H1 (cell line): ENCODE measurements at regions not wholly inside any gene's neighbourhood (a gene's known extent, or its start where the extent isn't known, plus 50 kb on each side); places are given as distances from the start of the nearest gene placed in this dataset.

ENCODE experiments used
- CTCF ChIA-PET: fragments of 300-600 bp; sonication (Branson Sonifier 250); formaldehyde crosslinking; loops from one replicate; lab custom pipeline; 2021; ENCODE audit not compliant: partially characterized antibody; lab: Charles Lee
- POLR2A ChIA-PET: fragments of 300-600 bp; sonication (Branson Sonifier 250); formaldehyde crosslinking; loops from one replicate; lab custom pipeline; 2021; ENCODE audit warnings: inconsistent platforms; ENCODE audit not compliant: partially characterized antibody; lab: Charles Lee
- DNase-seq, 2 experiments: peaks; one replicate each; pipeline versions ENCODE4 v3.0.0 to v3.0.0-alpha.2; 2010 to 2022; ENCODE audit warnings: low spot score in 2 of 2, low read depth in 1 of 2, mixed read lengths in 1 of 2
- FAIRE-seq: peaks from 2 replicates; lab custom pipeline; 2011; peaks lifted over from hg19 to GRCh38; lab: Jason Lieb, UNC
- H2AFZ ChIP-seq: 2 replicates; pipeline ENCODE4 v1.8.1; 2012; ENCODE audit warnings: low read length, inconsistent platforms
- H2AK5ac ChIP-seq: 2 replicates; pipeline ENCODE4 v1.6.1; 2013; ENCODE audit warnings: low read depth, low read length
- H2BK120ac ChIP-seq: replicated peaks from 2 replicates; pipeline ENCODE3; 2013; ENCODE audit warnings: low read depth, low read length, inconsistent platforms
- H2BK12ac ChIP-seq: 2 replicates; pipeline ENCODE4 v1.6.1; 2013; ENCODE audit warnings: low read depth, low read length
- H2BK15ac ChIP-seq: 2 replicates; pipeline ENCODE4 v1.6.1; 2013; ENCODE audit warnings: low read length
- H2BK20ac ChIP-seq: 2 replicates; pipeline ENCODE4 v1.6.1; 2013; ENCODE audit warnings: low read length
- H2BK5ac ChIP-seq: 2 replicates; pipeline ENCODE4 v1.6.1; 2013; ENCODE audit warnings: low read depth, low read length
- H3K14ac ChIP-seq: 2 replicates; pipeline ENCODE4 v1.6.1; 2013; ENCODE audit warnings: inconsistent platforms; ENCODE audit not compliant: insufficient read length
- H3K18ac ChIP-seq: 2 replicates; pipeline ENCODE4 v1.6.1; 2013; ENCODE audit warnings: low read length; ENCODE audit errors: extremely low read depth
- H3K23ac ChIP-seq: 2 replicates; pipeline ENCODE4 v1.6.1; 2013; ENCODE audit warnings: inconsistent platforms; ENCODE audit not compliant: insufficient read length
- H3K23me2 ChIP-seq: 2 replicates; pipeline ENCODE4 v1.6.1; 2013; ENCODE audit warnings: low read depth, low read length
- H3K27ac ChIP-seq: 2 replicates; pipeline ENCODE4 v1.6.1; 2011; ENCODE audit warnings: low read depth, low read length, inconsistent platforms
- H3K27me3 ChIP-seq, 4 experiments: replicated peaks in 1 of 4; 1 replicate in 1 of 4; 2 replicates in 3 of 4; pipeline versions ENCODE4 v1.6.1 to v1.8.1; 2011 to 2013; ENCODE audit warnings: low read length in 3 of 4, mild to moderate bottlenecking in 3 of 4, inconsistent platforms in 2 of 4, mixed read lengths in 2 of 4, moderate library complexity in 1 of 4; ENCODE audit not compliant: control insufficient read depth in 3 of 4, insufficient read depth in 3 of 4; ENCODE audit errors: extremely low read depth in 1 of 4
- H3K36me3 ChIP-seq, 4 experiments: 2 replicates each; pipeline versions ENCODE4 v1.6.1 to v1.8.1; 2011 to 2013; ENCODE audit warnings: mild to moderate bottlenecking in 4 of 4, low read length in 3 of 4, moderate library complexity in 2 of 4, control low read depth in 1 of 4, inconsistent platforms in 1 of 4; ENCODE audit not compliant: insufficient read depth in 4 of 4, control insufficient read depth in 2 of 4
- H3K4ac ChIP-seq: replicated peaks from 2 replicates; pipeline ENCODE3; 2013; ENCODE audit warnings: low read length, low read depth, mixed read lengths, inconsistent platforms; ENCODE audit not compliant: insufficient read length
- H3K4me1 ChIP-seq, 4 experiments: replicated peaks in 1 of 4; 1 replicate in 1 of 4; 2 replicates in 3 of 4; pipeline versions ENCODE4 v1.6.1 to v1.8.1; 2011 to 2013; ENCODE audit warnings: low read length in 3 of 4, inconsistent platforms in 2 of 4, mixed read lengths in 1 of 4; ENCODE audit not compliant: insufficient read depth in 4 of 4, control insufficient read depth in 3 of 4
- H3K4me2 ChIP-seq, 2 experiments: 2 replicates each; pipeline versions ENCODE4 v1.6.1 to v1.8.1; 2011 to 2013; ENCODE audit warnings: low read depth in 2 of 2, low read length in 2 of 2, control low read depth in 1 of 2, inconsistent platforms in 1 of 2, mild to moderate bottlenecking in 1 of 2; ENCODE audit not compliant: insufficient read depth in 1 of 2
- H3K4me3 ChIP-seq, 4 experiments: fragments of 200-600, 300-600 bp in 1 of 4; sonication (generic), shearing (Covaris generic), sonication (Bioruptor Twin) in 1 of 4; 2 replicates each; pipeline versions ENCODE4 v1.5.1 to v1.8.1; 2011 to 2016; ENCODE audit warnings: low read length in 4 of 4, low read depth in 3 of 4, control low read depth in 2 of 4, inconsistent platforms in 2 of 4, mild to moderate bottlenecking in 2 of 4, mixed read lengths in 1 of 4, moderate library complexity in 1 of 4; ENCODE audit not compliant: insufficient read depth in 2 of 4; ENCODE audit errors: extremely low read depth in 1 of 4
- H3K56ac ChIP-seq: replicated peaks from 2 replicates; pipeline ENCODE3; 2013; ENCODE audit warnings: low read depth, mild to moderate bottlenecking, mixed read lengths, low read length, inconsistent platforms; ENCODE audit not compliant: insufficient read length
- H3K79me1 ChIP-seq: 2 replicates; pipeline ENCODE4 v1.6.1; 2013; ENCODE audit warnings: low read depth, low read length, control low read depth
- H3K79me2 ChIP-seq, 2 experiments: 2 replicates each; pipeline versions ENCODE4 v1.6.1 to v1.8.1; 2012 to 2013; ENCODE audit warnings: low read length in 2 of 2, mild to moderate bottlenecking in 2 of 2, inconsistent platforms in 1 of 2; ENCODE audit not compliant: insufficient read depth in 2 of 2, control insufficient read depth in 1 of 2
- H3K9ac ChIP-seq, 4 experiments: replicated peaks in 1 of 4; 1 replicate in 1 of 4; 2 replicates in 3 of 4; pipeline versions ENCODE4 v1.6.1 to v1.8.1; 2011 to 2013; ENCODE audit warnings: low read depth in 3 of 4, low read length in 3 of 4, control low read depth in 2 of 4, mild to moderate bottlenecking in 2 of 4, moderate library complexity in 2 of 4, inconsistent platforms in 1 of 4; ENCODE audit errors: extremely low read depth in 1 of 4
- H3K9me3 ChIP-seq, 2 experiments: 2 replicates each; pipeline versions ENCODE4 v1.6.1 to v1.8.1; 2012 to 2013; ENCODE audit warnings: mild to moderate bottlenecking in 2 of 2, moderate library complexity in 2 of 2, control low read depth in 1 of 2, inconsistent platforms in 1 of 2, low read depth in 1 of 2, low read length in 1 of 2, mixed read lengths in 1 of 2; ENCODE audit not compliant: insufficient read depth in 2 of 2
- H4K20me1 ChIP-seq, 2 experiments: replicated peaks in 1 of 2; 2 replicates each; pipeline versions ENCODE3 to v1.8.1; 2011 to 2013; ENCODE audit warnings: inconsistent platforms in 2 of 2, low read length in 2 of 2, mild to moderate bottlenecking in 1 of 2; ENCODE audit not compliant: insufficient read depth in 2 of 2, control insufficient read depth in 1 of 2
- H4K5ac ChIP-seq: 2 replicates; pipeline ENCODE4 v1.6.1; 2013; ENCODE audit warnings: low read length, low read depth, mixed read lengths, inconsistent platforms; ENCODE audit not compliant: insufficient read length
- H4K8ac ChIP-seq: 2 replicates; pipeline ENCODE4 v1.8.0; 2013; ENCODE audit warnings: mild to moderate bottlenecking, moderate library complexity, low read length, inconsistent platforms; ENCODE audit not compliant: insufficient read depth; ENCODE audit errors: extremely low read depth
- H4K91ac ChIP-seq: replicated peaks from 2 replicates; pipeline ENCODE3; 2013; ENCODE audit warnings: low read length, mixed read lengths, inconsistent platforms; ENCODE audit not compliant: insufficient read length
- BACH1 ChIP-seq: IDR thresholded peaks from 2 replicates; pipeline ENCODE4 v1.6.1; 2012; ENCODE audit warnings: low read length, improper control_type of control experiment
- CHD1 ChIP-seq: IDR thresholded peaks from 2 replicates; pipeline ENCODE4 v1.6.1; 2012; ENCODE audit warnings: low read depth, low read length, improper control_type of control experiment
- EZH2 ChIP-seq: fragments of 200-600 bp; sonication (generic); IDR thresholded peaks from 2 replicates; pipeline ENCODE4 v1.7.1; 2012; ENCODE audit warnings: low read depth, mild to moderate bottlenecking, moderate library complexity, low read length, inconsistent platforms; ENCODE audit not compliant: severe bottlenecking
- FOSL1 ChIP-seq: IDR thresholded peaks from 2 replicates; pipeline ENCODE4 v1.6.1; 2011; ENCODE audit warnings: mild to moderate bottlenecking, low read depth, low read length, moderate library complexity; ENCODE audit not compliant: insufficient read depth
- HDAC2 ChIP-seq, 2 experiments: fragments of 300-600 bp in 1 of 2; sonication (generic) in 1 of 2; IDR thresholded peaks; 2 replicates each; pipeline ENCODE4 v1.6.1; 2011 to 2012; ENCODE audit warnings: low read depth in 2 of 2, low read length in 2 of 2, mild to moderate bottlenecking in 2 of 2, moderate library complexity in 2 of 2, borderline replicate concordance in 1 of 2, inconsistent platforms in 1 of 2
- JUND ChIP-seq: IDR thresholded peaks from 2 replicates; pipeline ENCODE4 v1.6.1; 2011; ENCODE audit warnings: mild to moderate bottlenecking, improper control_type of control experiment, low read length
- NRF1 ChIP-seq: IDR thresholded peaks from 2 replicates; pipeline ENCODE4 v1.6.1; 2011; ENCODE audit warnings: mild to moderate bottlenecking, low read depth, low read length, improper control_type of control experiment
- SAP30 ChIP-seq: fragments of 300-600 bp; sonication (generic); IDR thresholded peaks from 2 replicates; pipeline ENCODE4 v1.7.1; 2012; ENCODE audit warnings: low read length, moderate library complexity, mild to moderate bottlenecking, inconsistent platforms; ENCODE audit not compliant: insufficient read depth, insufficient replicate concordance
- SP1 ChIP-seq: IDR thresholded peaks from 2 replicates; pipeline ENCODE4 v1.6.1; 2011; ENCODE audit warnings: low read depth, low read length
- SRF ChIP-seq: IDR thresholded peaks from 2 replicates; pipeline ENCODE4 v1.6.1; 2011; ENCODE audit warnings: mild to moderate bottlenecking, low read depth, low read length, moderate library complexity
- TCF12 ChIP-seq: IDR thresholded peaks from 2 replicates; pipeline ENCODE4 v1.6.1; 2011; ENCODE audit warnings: low read depth, mild to moderate bottlenecking, low read length
- TEAD4 ChIP-seq: IDR thresholded peaks from 2 replicates; pipeline ENCODE4 v1.6.1; 2012; ENCODE audit warnings: low read depth, low read length, inconsistent platforms, mixed read lengths
- WGBS, 2 experiments: shearing (Covaris generic) in 1 of 2; methylation state at CpG; one replicate each; pipeline versions ENCODE4 v1.1.6 to v1.1.7; 2013 to 2015; ENCODE audit warnings: low lambda C conversion rate in 2 of 2, mixed read lengths in 2 of 2, inconsistent platforms in 1 of 2, low coverage in 1 of 2, missing lambda C conversion rate in 1 of 2; ENCODE audit not compliant: insufficient replicate concordance in 2 of 2, insufficient coverage in 1 of 2, insufficient read length in 1 of 2; ENCODE audit errors: extremely low coverage in 1 of 2, missing lambda C conversion rate in 1 of 2; 5-methylcytosine and 5-hydroxymethylcytosine counted together
- TF ChIP-seq, protein P1 (sequence below): IDR thresholded peaks from 2 replicates; pipeline ENCODE4 v1.6.1; 2011; ENCODE audit warnings: low read depth, mild to moderate bottlenecking, low read length; ENCODE audit not compliant: insufficient read depth

DNA sequence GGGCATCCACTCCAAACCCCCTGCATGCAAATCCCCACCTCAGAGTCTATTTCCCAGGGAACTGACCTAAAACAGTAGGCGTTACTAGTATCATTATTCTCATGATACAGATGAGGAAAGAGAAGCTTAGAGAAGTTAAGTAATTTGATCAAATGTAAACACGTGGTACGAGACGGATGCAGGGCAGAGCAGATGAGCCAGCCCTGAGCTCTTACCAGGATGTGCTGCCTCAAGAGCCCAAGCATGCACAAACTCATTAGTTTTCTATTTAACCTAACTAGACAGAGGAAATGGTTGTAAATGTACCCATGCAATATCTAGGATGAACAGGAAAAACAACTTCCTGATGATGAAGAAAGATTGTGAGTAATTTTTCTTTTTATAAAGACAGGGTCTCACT is 173.3 kb upstream of the RASSF8 start:
- ChIA-PET CTCF (interaction anchor here (0.6 kb wide), 1 partner anchor 300 kb away, joined by 3 read pairs; no protein-coding TSS in a partner anchor), POLR2A (no interaction called here)
- H2BK120ac ChIP-seq: no peak overlapping the region
- WGBS, 2 experiments: 98% methylated on average over 4 of the region's 4 CpGs; no CpG with 5 or more reads in 1 of the 2 experiments
- FAIRE-seq (no peak), DNase-seq (no peak)
- H3K18ac ChIP-seq: no peak overlapping the region
- no peak overlapping the region for H2BK12ac ChIP-seq
- H4K91ac ChIP-seq: no peak overlapping the region
- H3K4me1 ChIP-seq: no peaks in the 10 kb centered on the region
- no peaks in the 10 kb centered on the region for H3K27me3 ChIP-seq
- no peak overlapping the region for H4K5ac ChIP-seq
- H2AK5ac ChIP-seq: no peak overlapping the region
- no peak overlapping the region for H3K23ac ChIP-seq
- no peaks in the 10 kb centered on the region for H3K36me3 ChIP-seq
- no peaks in the 10 kb centered on the region for H3K79me2 ChIP-seq
- H2AFZ ChIP-seq: no peak overlapping the region
- H3K14ac ChIP-seq: no peak overlapping the region
- no peak overlapping the region for H3K27ac ChIP-seq
- no peak overlapping the region for H2BK15ac ChIP-seq
- H3K23me2 ChIP-seq: no peaks in the 10 kb centered on the region
- no peaks in the 10 kb centered on the region for H4K20me1 ChIP-seq
- no peak overlapping the region for H3K4me2 ChIP-seq
- H3K9ac ChIP-seq: no peak overlapping the region
- no peaks in the 10 kb centered on the region for H3K9me3 ChIP-seq
- no peak overlapping the region for H3K56ac ChIP-seq
- H4K8ac ChIP-seq: no peak overlapping the region
- TF ChIP-seq JUND (no peak), CHD1 (no peak), FOSL1 (no peak), SAP30 (no peak), SP1 (no peak), HDAC2 (IDR thresholded peaks at IDR 0.05; ENCODE audit: borderline replicate concordance in 1 of 2, low read depth in 2 of 2, low read length in 2 of 2) (no peak), BACH1 (no peak), TEAD4 (no peak), NRF1 (no peak), EZH2 (no peak), TCF12 (no peak), SRF (no peak)
- TF ChIP-seq, protein P1, sequence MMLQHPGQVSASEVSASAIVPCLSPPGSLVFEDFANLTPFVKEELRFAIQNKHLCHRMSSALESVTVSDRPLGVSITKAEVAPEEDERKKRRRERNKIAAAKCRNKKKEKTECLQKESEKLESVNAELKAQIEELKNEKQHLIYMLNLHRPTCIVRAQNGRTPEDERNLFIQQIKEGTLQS: no peak
- no peak overlapping the region for H3K4me3 ChIP-seq
- H2BK20ac ChIP-seq: no peak overlapping the region
- H3K79me1 ChIP-seq: no peaks in the 10 kb centered on the region
- no peak overlapping the region for H2BK5ac ChIP-seq
- no peak overlapping the region for H3K4ac ChIP-seq
